ENCODE measurements at regions not wholly inside any gene's neighbourhood (a gene's known extent, or its start where the extent isn't known, plus 50 kb on each side); places are given as distances from the start of the nearest gene placed in this dataset.

DNA sequence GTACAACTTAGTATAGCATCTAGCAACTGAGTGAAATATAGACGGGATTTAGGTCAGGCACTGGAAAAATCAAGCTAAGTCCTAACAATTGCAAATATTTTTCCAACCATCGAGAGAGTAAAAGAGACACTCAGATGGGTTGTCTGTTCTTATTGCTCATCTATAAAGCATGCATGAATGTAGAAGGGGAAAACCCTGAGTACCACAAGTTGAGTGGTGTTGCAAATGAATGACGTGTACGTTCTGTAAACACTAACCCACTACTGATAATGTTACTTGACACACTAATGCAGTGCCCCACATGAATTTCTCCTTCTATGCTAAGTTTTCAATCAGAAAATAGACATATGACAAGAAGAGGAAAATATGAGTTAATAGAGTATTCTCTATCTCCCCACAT is 211.2 kb downstream of the COX18 start:
- TF ChIP-seq, protein P1, sequence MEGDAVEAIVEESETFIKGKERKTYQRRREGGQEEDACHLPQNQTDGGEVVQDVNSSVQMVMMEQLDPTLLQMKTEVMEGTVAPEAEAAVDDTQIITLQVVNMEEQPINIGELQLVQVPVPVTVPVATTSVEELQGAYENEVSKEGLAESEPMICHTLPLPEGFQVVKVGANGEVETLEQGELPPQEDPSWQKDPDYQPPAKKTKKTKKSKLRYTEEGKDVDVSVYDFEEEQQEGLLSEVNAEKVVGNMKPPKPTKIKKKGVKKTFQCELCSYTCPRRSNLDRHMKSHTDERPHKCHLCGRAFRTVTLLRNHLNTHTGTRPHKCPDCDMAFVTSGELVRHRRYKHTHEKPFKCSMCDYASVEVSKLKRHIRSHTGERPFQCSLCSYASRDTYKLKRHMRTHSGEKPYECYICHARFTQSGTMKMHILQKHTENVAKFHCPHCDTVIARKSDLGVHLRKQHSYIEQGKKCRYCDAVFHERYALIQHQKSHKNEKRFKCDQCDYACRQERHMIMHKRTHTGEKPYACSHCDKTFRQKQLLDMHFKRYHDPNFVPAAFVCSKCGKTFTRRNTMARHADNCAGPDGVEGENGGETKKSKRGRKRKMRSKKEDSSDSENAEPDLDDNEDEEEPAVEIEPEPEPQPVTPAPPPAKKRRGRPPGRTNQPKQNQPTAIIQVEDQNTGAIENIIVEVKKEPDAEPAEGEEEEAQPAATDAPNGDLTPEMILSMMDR (IDR thresholded peaks at IDR 0.05; ENCODE audit: insufficient read depth, low read length, poor library complexity, severe bottlenecking): no peak
- TF ChIP-seq EZH2phosphoT487 (conservative IDR thresholded peaks at IDR 0.05; ENCODE audit: low read length): no peak

All from SU-DHL-6 (cell line).